HepG2 (cell line): ENCODE measurements at regions not wholly inside any gene's neighbourhood (a gene's known extent, or its start where the extent isn't known, plus 50 kb on each side); places are given as distances from the start of the nearest gene placed in this dataset.

Source experiments
- BRCA1 ChIP-seq: sonication (generic); formaldehyde crosslinking; IDR thresholded peaks from 2 replicates; pipeline ENCODE4 v1.4.0; 2020; ENCODE audit warnings: missing genetic modification reagents
- DPF2 ChIP-seq: sonication (generic); formaldehyde crosslinking; IDR thresholded peaks from 2 replicates; pipeline ENCODE4 v1.4.0; 2020; ENCODE audit warnings: mild to moderate bottlenecking, low read depth, missing genetic modification reagents, borderline replicate concordance
- ELF4 ChIP-seq: sonication (generic); formaldehyde crosslinking; IDR thresholded peaks from 2 replicates; pipeline ENCODE4 v1.5.0; 2020; ENCODE audit warnings: missing genetic modification reagents, mild to moderate bottlenecking, moderate library complexity, borderline replicate concordance
- GTF3A ChIP-seq: sonication (generic); formaldehyde crosslinking; conservative IDR thresholded peaks from 2 replicates; pipeline ENCODE4 v1.4.0; 2020; ENCODE audit warnings: mild to moderate bottlenecking, missing genetic modification reagents
- MYC ChIP-seq: sonication (generic); formaldehyde crosslinking; IDR thresholded peaks from 2 replicates; pipeline ENCODE4 v1.9.0; 2021; ENCODE audit warnings: missing genetic modification reagents, borderline replicate concordance
- NFE2L2 ChIP-seq: fragments of 150-350 bp; IDR thresholded peaks from 2 replicates; pipeline ENCODE4 v1.6.1; 2014; ENCODE audit warnings: low read length
- NR2F2 ChIP-seq: IDR thresholded peaks from 2 replicates; pipeline ENCODE4 v1.6.1; 2012; ENCODE audit warnings: low read depth, inconsistent platforms, borderline replicate concordance
- SRSF9 ChIP-seq: fragments of 200-400 bp; formaldehyde crosslinking; IDR thresholded peaks from 2 replicates; pipeline ENCODE4 v1.6.1; 2018; ENCODE audit warnings: borderline replicate concordance, mild to moderate bottlenecking, low read depth, low read length; ENCODE audit not compliant: insufficient read depth, poor library complexity, severe bottlenecking
- U2AF2 ChIP-seq: fragments of 200-400 bp; formaldehyde crosslinking; IDR thresholded peaks from 2 replicates; pipeline ENCODE4 v1.6.1; 2017; ENCODE audit warnings: low read depth, mild to moderate bottlenecking, low read length
- ZMAT3 ChIP-seq: sonication (generic); formaldehyde crosslinking; conservative IDR thresholded peaks from 2 replicates; pipeline ENCODE4 v1.7.0; 2021; ENCODE audit warnings: missing genetic modification reagents
- ZNF30 ChIP-seq: sonication (generic); formaldehyde crosslinking; IDR thresholded peaks from 2 replicates; pipeline ENCODE4 v1.5.0; 2020; ENCODE audit warnings: mild to moderate bottlenecking, missing genetic modification reagents
- ZNF75D ChIP-seq: sonication (generic); formaldehyde crosslinking; IDR thresholded peaks from 2 replicates; pipeline ENCODE4 v1.8.1; 2023; ENCODE audit warnings: missing genetic modification reagents, mild to moderate bottlenecking, borderline replicate concordance
- ZSCAN30 ChIP-seq: sonication (generic); formaldehyde crosslinking; IDR thresholded peaks from 2 replicates; pipeline ENCODE4 v1.5.0; 2020; ENCODE audit warnings: mild to moderate bottlenecking, missing genetic modification reagents
- TF ChIP-seq, protein P1 (sequence below): fragments of 450-650 bp; IDR thresholded peaks from 2 replicates; pipeline ENCODE4 v1.6.1; 2017; ENCODE audit warnings: mild to moderate bottlenecking
- TF ChIP-seq, protein P2 (sequence below): sonication (generic); formaldehyde crosslinking; IDR thresholded peaks from 2 replicates; pipeline ENCODE4 v1.4.0; 2020; ENCODE audit warnings: missing genetic modification reagents
- TF ChIP-seq, protein P3 (sequence below): sonication (generic); formaldehyde crosslinking; IDR thresholded peaks from 2 replicates; pipeline ENCODE4 v1.5.0; 2020; ENCODE audit warnings: missing genetic modification reagents
- TF ChIP-seq, protein P4 (sequence below): sonication (generic); formaldehyde crosslinking; conservative IDR thresholded peaks from 2 replicates; pipeline ENCODE4 v1.8.1; 2023; ENCODE audit warnings: missing genetic modification reagents

DNA sequence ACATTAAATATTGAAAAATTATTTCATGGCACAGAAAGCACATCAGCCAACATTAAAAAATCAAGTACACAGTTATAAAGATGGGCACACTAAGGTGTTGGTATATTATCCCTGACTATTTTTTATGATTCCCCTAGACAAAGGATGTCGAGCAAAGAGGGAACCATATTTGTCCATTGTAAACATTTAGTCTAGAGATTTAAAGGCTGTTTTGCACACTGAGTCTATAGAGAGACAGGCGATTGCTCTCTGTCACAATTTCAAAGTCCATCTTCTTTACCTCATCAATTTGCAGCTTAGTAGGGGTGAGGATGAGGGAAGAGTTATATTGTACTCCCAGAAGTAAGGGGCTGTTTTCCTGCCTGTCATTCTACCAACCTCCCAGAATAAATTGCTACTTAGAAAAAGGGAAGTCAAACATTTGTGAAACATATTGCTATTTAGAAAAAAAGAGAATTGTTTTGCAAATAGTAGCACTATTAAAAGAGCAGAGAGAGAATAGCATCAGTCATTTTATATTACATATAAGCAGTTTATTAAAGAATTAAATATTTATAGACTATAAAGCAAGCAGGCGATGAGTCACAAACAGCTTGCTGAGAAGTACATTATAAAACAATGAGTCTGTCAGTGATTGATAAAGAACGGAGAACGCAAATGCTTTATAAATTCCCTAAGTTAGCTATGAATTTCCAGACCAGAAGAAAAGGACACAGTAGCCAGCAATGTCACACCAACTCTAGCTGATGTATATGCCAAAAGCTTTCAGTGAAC lies 270.6 kb upstream of the PMFBP1 start (continued):
- TF ChIP-seq BRCA1 (no peak; the same call in 1 of the 2 replicates), DPF2 (CRISPR knock-in tag) (peak; percentile 90), SRSF9 (no peak), ZSCAN30 (0 out of 2 replicates have a peak, but pooled peaks have one; percentile 42), ELF4 (CRISPR knock-in tag) (0 out of 2 replicates have a peak, but pooled peaks have one; percentile 78), ZMAT3 (0 out of 2 replicates have a peak, but pooled peaks have one; percentile 36), MYC (no peak), ZNF30 (CRISPR knock-in tag) (no peak), NR2F2 (0 out of 2 replicates have a peak, but pooled peaks have one; percentile 34), GTF3A (CRISPR knock-in tag) (no peak), U2AF2 (no peak), ZNF75D (CRISPR knock-in tag) (no peak), NFE2L2 (no peak)
- TF ChIP-seq, protein P1, sequence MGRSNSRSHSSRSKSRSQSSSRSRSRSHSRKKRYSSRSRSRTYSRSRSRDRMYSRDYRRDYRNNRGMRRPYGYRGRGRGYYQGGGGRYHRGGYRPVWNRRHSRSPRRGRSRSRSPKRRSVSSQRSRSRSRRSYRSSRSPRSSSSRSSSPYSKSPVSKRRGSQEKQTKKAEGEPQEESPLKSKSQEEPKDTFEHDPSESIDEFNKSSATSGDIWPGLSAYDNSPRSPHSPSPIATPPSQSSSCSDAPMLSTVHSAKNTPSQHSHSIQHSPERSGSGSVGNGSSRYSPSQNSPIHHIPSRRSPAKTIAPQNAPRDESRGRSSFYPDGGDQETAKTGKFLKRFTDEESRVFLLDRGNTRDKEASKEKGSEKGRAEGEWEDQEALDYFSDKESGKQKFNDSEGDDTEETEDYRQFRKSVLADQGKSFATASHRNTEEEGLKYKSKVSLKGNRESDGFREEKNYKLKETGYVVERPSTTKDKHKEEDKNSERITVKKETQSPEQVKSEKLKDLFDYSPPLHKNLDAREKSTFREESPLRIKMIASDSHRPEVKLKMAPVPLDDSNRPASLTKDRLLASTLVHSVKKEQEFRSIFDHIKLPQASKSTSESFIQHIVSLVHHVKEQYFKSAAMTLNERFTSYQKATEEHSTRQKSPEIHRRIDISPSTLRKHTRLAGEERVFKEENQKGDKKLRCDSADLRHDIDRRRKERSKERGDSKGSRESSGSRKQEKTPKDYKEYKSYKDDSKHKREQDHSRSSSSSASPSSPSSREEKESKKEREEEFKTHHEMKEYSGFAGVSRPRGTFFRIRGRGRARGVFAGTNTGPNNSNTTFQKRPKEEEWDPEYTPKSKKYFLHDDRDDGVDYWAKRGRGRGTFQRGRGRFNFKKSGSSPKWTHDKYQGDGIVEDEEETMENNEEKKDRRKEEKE, result no peak
- TF ChIP-seq, protein P2, sequence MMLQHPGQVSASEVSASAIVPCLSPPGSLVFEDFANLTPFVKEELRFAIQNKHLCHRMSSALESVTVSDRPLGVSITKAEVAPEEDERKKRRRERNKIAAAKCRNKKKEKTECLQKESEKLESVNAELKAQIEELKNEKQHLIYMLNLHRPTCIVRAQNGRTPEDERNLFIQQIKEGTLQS (CRISPR knock-in tag), result no peak
- TF ChIP-seq, protein P3, sequence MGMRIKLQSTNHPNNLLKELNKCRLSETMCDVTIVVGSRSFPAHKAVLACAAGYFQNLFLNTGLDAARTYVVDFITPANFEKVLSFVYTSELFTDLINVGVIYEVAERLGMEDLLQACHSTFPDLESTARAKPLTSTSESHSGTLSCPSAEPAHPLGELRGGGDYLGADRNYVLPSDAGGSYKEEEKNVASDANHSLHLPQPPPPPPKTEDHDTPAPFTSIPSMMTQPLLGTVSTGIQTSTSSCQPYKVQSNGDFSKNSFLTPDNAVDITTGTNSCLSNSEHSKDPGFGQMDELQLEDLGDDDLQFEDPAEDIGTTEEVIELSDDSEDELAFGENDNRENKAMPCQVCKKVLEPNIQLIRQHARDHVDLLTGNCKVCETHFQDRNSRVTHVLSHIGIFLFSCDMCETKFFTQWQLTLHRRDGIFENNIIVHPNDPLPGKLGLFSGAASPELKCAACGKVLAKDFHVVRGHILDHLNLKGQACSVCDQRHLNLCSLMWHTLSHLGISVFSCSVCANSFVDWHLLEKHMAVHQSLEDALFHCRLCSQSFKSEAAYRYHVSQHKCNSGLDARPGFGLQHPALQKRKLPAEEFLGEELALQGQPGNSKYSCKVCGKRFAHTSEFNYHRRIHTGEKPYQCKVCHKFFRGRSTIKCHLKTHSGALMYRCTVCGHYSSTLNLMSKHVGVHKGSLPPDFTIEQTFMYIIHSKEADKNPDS (CRISPR knock-in tag), result no peak
- TF ChIP-seq, protein P4, sequence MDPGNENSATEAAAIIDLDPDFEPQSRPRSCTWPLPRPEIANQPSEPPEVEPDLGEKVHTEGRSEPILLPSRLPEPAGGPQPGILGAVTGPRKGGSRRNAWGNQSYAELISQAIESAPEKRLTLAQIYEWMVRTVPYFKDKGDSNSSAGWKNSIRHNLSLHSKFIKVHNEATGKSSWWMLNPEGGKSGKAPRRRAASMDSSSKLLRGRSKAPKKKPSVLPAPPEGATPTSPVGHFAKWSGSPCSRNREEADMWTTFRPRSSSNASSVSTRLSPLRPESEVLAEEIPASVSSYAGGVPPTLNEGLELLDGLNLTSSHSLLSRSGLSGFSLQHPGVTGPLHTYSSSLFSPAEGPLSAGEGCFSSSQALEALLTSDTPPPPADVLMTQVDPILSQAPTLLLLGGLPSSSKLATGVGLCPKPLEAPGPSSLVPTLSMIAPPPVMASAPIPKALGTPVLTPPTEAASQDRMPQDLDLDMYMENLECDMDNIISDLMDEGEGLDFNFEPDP, result no peak
